ENCODE measurements at regions not wholly inside any gene's neighbourhood (a gene's known extent, or its start where the extent isn't known, plus 50 kb on each side); places are given as distances from the start of the nearest gene placed in this dataset.

DNA sequence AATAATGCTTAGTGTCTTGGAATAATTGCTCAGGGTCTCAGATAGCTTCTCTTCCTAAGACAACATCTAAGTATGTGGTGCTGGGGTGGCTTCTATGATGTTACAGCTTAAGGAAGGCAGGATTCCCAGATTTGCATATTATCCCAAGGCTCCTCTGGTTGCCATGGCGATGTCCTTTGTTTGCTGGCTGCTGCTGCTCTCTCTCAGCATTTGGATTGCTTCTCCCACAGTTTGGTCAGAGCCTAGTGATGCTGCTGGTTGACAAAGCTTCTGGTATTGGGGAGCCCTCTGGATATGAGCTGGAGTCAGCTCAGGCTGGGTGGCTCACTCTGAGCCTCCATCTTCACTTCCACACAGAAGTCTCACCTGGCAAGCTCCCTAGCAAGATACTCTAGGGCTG, 56.4 kb upstream of the FBXO33 start:
- TF ChIP-seq, protein P1, sequence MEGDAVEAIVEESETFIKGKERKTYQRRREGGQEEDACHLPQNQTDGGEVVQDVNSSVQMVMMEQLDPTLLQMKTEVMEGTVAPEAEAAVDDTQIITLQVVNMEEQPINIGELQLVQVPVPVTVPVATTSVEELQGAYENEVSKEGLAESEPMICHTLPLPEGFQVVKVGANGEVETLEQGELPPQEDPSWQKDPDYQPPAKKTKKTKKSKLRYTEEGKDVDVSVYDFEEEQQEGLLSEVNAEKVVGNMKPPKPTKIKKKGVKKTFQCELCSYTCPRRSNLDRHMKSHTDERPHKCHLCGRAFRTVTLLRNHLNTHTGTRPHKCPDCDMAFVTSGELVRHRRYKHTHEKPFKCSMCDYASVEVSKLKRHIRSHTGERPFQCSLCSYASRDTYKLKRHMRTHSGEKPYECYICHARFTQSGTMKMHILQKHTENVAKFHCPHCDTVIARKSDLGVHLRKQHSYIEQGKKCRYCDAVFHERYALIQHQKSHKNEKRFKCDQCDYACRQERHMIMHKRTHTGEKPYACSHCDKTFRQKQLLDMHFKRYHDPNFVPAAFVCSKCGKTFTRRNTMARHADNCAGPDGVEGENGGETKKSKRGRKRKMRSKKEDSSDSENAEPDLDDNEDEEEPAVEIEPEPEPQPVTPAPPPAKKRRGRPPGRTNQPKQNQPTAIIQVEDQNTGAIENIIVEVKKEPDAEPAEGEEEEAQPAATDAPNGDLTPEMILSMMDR (IDR thresholded peaks at IDR 0.05) = no peak
- no peak for TF ChIP-seq ZFX (IDR thresholded peaks at IDR 0.05; ENCODE audit: borderline replicate concordance)

Data from 22Rv1 (cell line).